T-helper 17 cell (primary cell): ENCODE measurements at regions not wholly inside any gene's neighbourhood (a gene's known extent, or its start where the extent isn't known, plus 50 kb on each side); places are given as distances from the start of the nearest gene placed in this dataset.

ENCODE experiments used
- ATAC-seq: fragments of 150-1000 bp; cut with Tn5 transposase; 2 replicates; pipeline ENCODE4 v1.10.0; 2021; ENCODE audit warnings: mild to moderate bottlenecking, moderate library complexity
- DNase-seq, 3 donors: peaks; one replicate each; pipeline versions ENCODE4 v3.0.0 to v3.0.0-alpha.2; 2020 to 2021
- H3K9me3 ChIP-seq: one replicate; pipeline ENCODE4 v1.7.0; 2013; ENCODE audit warnings: low read length, mild to moderate bottlenecking; ENCODE audit not compliant: control insufficient read depth, poor library complexity, severe bottlenecking
- H3K27ac Mint-ChIP-seq: one replicate; pipeline ENCODE4 v1.8.0; 2022; ENCODE audit warnings: mild to moderate bottlenecking, moderate library complexity, mixed read lengths
- H3K27me3 Mint-ChIP-seq: one replicate; pipeline ENCODE4 v1.8.0; 2022; ENCODE audit warnings: mixed read lengths
- H3K36me3 Mint-ChIP-seq: one replicate; pipeline ENCODE4 v1.8.0; 2022; ENCODE audit warnings: low read depth, mixed read lengths
- H3K4me1 Mint-ChIP-seq: one replicate; pipeline ENCODE4 v1.8.0; 2022; ENCODE audit warnings: mild to moderate bottlenecking, mixed read lengths
- H3K4me3 Mint-ChIP-seq: one replicate; pipeline ENCODE4 v1.8.0; 2022; ENCODE audit warnings: mild to moderate bottlenecking, moderate library complexity, mixed read lengths

GRCh38 chr13:106042996-106043581, 492.4 kb downstream of the EFNB2 start:
- no peak for ATAC-seq
- Mint-ChIP-seq H3K4me1 (no peaks in the 10 kb centered on the region), H3K36me3 (no peaks in the 10 kb centered on the region), H3K27ac (no peak overlapping the region), H3K4me3 (no peak overlapping the region), H3K27me3 (no peaks in the 10 kb centered on the region)
- no peak for DNase-seq
- H3K9me3 ChIP-seq = no peaks in the 10 kb centered on the region

GRCh38 chr13:106041445-106041844, 494.0 kb downstream of the EFNB2 start:
- no peak for DNase-seq
- no peaks in the 10 kb centered on the region for H3K9me3 ChIP-seq
- no peaks in the 10 kb centered on the region for H3K36me3 Mint-ChIP-seq
- H3K4me1 Mint-ChIP-seq = no peaks in the 10 kb centered on the region
- H3K4me3 Mint-ChIP-seq = no peak overlapping the region
- no peaks in the 10 kb centered on the region for H3K27me3 Mint-ChIP-seq
- no peak for ATAC-seq
- H3K27ac Mint-ChIP-seq = no peak overlapping the region

- peaks cover 8% of the 10 kb centered on the region for H3K27me3 Mint-ChIP-seq
- ATAC-seq (no peak), DNase-seq (no peak)
- H3K4me1 Mint-ChIP-seq = no peaks in the 10 kb centered on the region
- H3K4me3 Mint-ChIP-seq = no peak overlapping the region
- no peaks in the 10 kb centered on the region for H3K9me3 ChIP-seq
- H3K36me3 Mint-ChIP-seq = no peaks in the 10 kb centered on the region
- no peak overlapping the region for H3K27ac Mint-ChIP-seq
Measured at GRCh38 chr13:106038752-106039151, 496.7 kb downstream of the EFNB2 start.

- H3K4me1 Mint-ChIP-seq = no peaks in the 10 kb centered on the region
- no peaks in the 10 kb centered on the region for H3K36me3 Mint-ChIP-seq
- H3K4me3 Mint-ChIP-seq = no peak overlapping the region
- ATAC-seq (no peak), DNase-seq (no peak)
- H3K27me3 Mint-ChIP-seq = peaks cover 8% of the 10 kb centered on the region
- no peak overlapping the region for H3K27ac Mint-ChIP-seq
- H3K9me3 ChIP-seq = no peaks in the 10 kb centered on the region
Measured at GRCh38 chr13:106036870-106037269, 498.6 kb downstream of the EFNB2 start.

GRCh38 chr13:106034201-106034600, 501.3 kb downstream of the EFNB2 start:
- Mint-ChIP-seq H3K27ac (no peak overlapping the region), H3K36me3 (no peaks in the 10 kb centered on the region), H3K4me3 (no peak overlapping the region), H3K4me1 (no peaks in the 10 kb centered on the region), H3K27me3 (peaks cover 8% of the 10 kb centered on the region)
- no peak for ATAC-seq
- H3K9me3 ChIP-seq = no peaks in the 10 kb centered on the region
- DNase-seq = no peak

GRCh38 chr13:106033659-106034058, 501.8 kb downstream of the EFNB2 start:
- H3K9me3 ChIP-seq = no peaks in the 10 kb centered on the region
- Mint-ChIP-seq H3K4me1 (no peaks in the 10 kb centered on the region), H3K27ac (no peak overlapping the region), H3K4me3 (no peak overlapping the region), H3K36me3 (no peaks in the 10 kb centered on the region), H3K27me3 (peaks cover 8% of the 10 kb centered on the region)
- DNase-seq = no peak
- ATAC-seq = no peak

- Mint-ChIP-seq H3K36me3 (no peaks in the 10 kb centered on the region), H3K27ac (no peak overlapping the region), H3K4me1 (no peaks in the 10 kb centered on the region), H3K27me3 (peaks cover 8% of the 10 kb centered on the region), H3K4me3 (no peak overlapping the region)
- DNase-seq (no peak), ATAC-seq (no peak)
- no peaks in the 10 kb centered on the region for H3K9me3 ChIP-seq
Measured at GRCh38 chr13:106032441-106032840, 503.0 kb downstream of the EFNB2 start.

GRCh38 chr13:106029676-106030290, 505.7 kb downstream of the EFNB2 start:
- no peak overlapping the region for H3K4me3 Mint-ChIP-seq
- peaks cover 7% of the 10 kb centered on the region for H3K27me3 Mint-ChIP-seq
- no peaks in the 10 kb centered on the region for H3K4me1 Mint-ChIP-seq
- no peak overlapping the region for H3K27ac Mint-ChIP-seq
- ATAC-seq = no peak
- no peaks in the 10 kb centered on the region for H3K36me3 Mint-ChIP-seq
- no peaks in the 10 kb centered on the region for H3K9me3 ChIP-seq
- no peak for DNase-seq

GRCh38 chr13:106028911-106029310, 506.6 kb downstream of the EFNB2 start:
- Mint-ChIP-seq H3K27ac (no peak overlapping the region), H3K36me3 (no peaks in the 10 kb centered on the region), H3K4me1 (no peaks in the 10 kb centered on the region), H3K4me3 (no peak overlapping the region), H3K27me3 (no peaks in the 10 kb centered on the region)
- no peak for ATAC-seq
- no peak for DNase-seq
- no peaks in the 10 kb centered on the region for H3K9me3 ChIP-seq

- Mint-ChIP-seq H3K27me3 (peaks cover 4% of the 10 kb centered on the region), H3K4me3 (no peak overlapping the region), H3K27ac (no peak overlapping the region), H3K4me1 (no peaks in the 10 kb centered on the region), H3K36me3 (no peaks in the 10 kb centered on the region)
- DNase-seq (no peak), ATAC-seq (no peak)
- H3K9me3 ChIP-seq = no peaks in the 10 kb centered on the region
Measured at GRCh38 chr13:106011600-106011999, 523.9 kb downstream of the EFNB2 start.

- H3K27me3 Mint-ChIP-seq = peaks cover 4% of the 10 kb centered on the region
- no peak for DNase-seq
- no peaks in the 10 kb centered on the region for H3K4me1 Mint-ChIP-seq
- no peak overlapping the region for H3K4me3 Mint-ChIP-seq
- ATAC-seq = no peak
- no peak overlapping the region for H3K27ac Mint-ChIP-seq
- no peaks in the 10 kb centered on the region for H3K9me3 ChIP-seq
- H3K36me3 Mint-ChIP-seq = no peaks in the 10 kb centered on the region
Measured at GRCh38 chr13:106010836-106011235, 524.6 kb downstream of the EFNB2 start.

- no peak for ATAC-seq
- Mint-ChIP-seq H3K4me3 (no peak overlapping the region), H3K27ac (no peak overlapping the region), H3K4me1 (no peaks in the 10 kb centered on the region), H3K36me3 (no peaks in the 10 kb centered on the region), H3K27me3 (peaks cover 4% of the 10 kb centered on the region)
- H3K9me3 ChIP-seq = no peaks in the 10 kb centered on the region
- no peak for DNase-seq
Measured at GRCh38 chr13:106008540-106008939, 526.9 kb downstream of the EFNB2 start.

- Mint-ChIP-seq H3K4me3 (no peak overlapping the region), H3K36me3 (no peaks in the 10 kb centered on the region), H3K27me3 (peaks cover 4% of the 10 kb centered on the region), H3K27ac (no peak overlapping the region), H3K4me1 (no peaks in the 10 kb centered on the region)
- ATAC-seq (no peak), DNase-seq (no peak)
- no peaks in the 10 kb centered on the region for H3K9me3 ChIP-seq
Measured at GRCh38 chr13:106007156-106007555, 528.3 kb downstream of the EFNB2 start.

- ATAC-seq = no peak
- H3K27ac Mint-ChIP-seq = no peak overlapping the region
- H3K4me1 Mint-ChIP-seq = no peaks in the 10 kb centered on the region
- no peaks in the 10 kb centered on the region for H3K27me3 Mint-ChIP-seq
- no peaks in the 10 kb centered on the region for H3K36me3 Mint-ChIP-seq
- no peaks in the 10 kb centered on the region for H3K9me3 ChIP-seq
- no peak overlapping the region for H3K4me3 Mint-ChIP-seq
- no peak for DNase-seq
Measured at GRCh38 chr13:106003651-106004050, 531.8 kb downstream of the EFNB2 start.
